ENCODE measurements at regions not wholly inside any gene's neighbourhood (a gene's known extent, or its start where the extent isn't known, plus 50 kb on each side); places are given as distances from the start of the nearest gene placed in this dataset.

GRCh38 chr4:129783596-129783995 lies 687.6 kb downstream of the C4orf33 start:
- TF ChIP-seq, protein P1, sequence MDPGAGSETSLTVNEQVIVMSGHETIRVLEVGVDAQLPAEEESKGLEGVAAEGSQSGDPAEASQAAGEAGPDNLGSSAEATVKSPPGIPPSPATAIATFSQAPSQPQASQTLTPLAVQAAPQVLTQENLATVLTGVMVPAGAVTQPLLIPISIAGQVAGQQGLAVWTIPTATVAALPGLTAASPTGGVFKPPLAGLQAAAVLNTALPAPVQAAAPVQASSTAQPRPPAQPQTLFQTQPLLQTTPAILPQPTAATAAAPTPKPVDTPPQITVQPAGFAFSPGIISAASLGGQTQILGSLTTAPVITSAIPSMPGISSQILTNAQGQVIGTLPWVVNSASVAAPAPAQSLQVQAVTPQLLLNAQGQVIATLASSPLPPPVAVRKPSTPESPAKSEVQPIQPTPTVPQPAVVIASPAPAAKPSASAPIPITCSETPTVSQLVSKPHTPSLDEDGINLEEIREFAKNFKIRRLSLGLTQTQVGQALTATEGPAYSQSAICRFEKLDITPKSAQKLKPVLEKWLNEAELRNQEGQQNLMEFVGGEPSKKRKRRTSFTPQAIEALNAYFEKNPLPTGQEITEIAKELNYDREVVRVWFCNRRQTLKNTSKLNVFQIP (CRISPR knock-in tag; IDR thresholded peaks at IDR 0.05; ENCODE audit: borderline replicate concordance, low read depth) = no peak
- TF ChIP-seq ZNF70 (CRISPR knock-in tag; IDR thresholded peaks at IDR 0.05) = no peak
- no peak for TF ChIP-seq OSR1 (CRISPR knock-in tag; IDR thresholded peaks at IDR 0.05)
- TF ChIP-seq GLIS3 (CRISPR knock-in tag; IDR thresholded peaks at IDR 0.05) = no peak
- TF ChIP-seq CSRNP3 (CRISPR knock-in tag; IDR thresholded peaks at IDR 0.05) = no peak
- TF ChIP-seq ZC3H10 (CRISPR knock-in tag; IDR thresholded peaks at IDR 0.05) = no peak
- TF ChIP-seq TCF4 (CRISPR knock-in tag; IDR thresholded peaks at IDR 0.05; ENCODE audit: borderline replicate concordance) = no peak
- TF ChIP-seq RARB (CRISPR knock-in tag; IDR thresholded peaks at IDR 0.05) = no peak
- TF ChIP-seq ZNF8 (CRISPR knock-in tag; IDR thresholded peaks at IDR 0.05) = no peak
- TF ChIP-seq ZFP3 (CRISPR knock-in tag; IDR thresholded peaks at IDR 0.05) = no peak
- TF ChIP-seq SNAI2 (CRISPR knock-in tag; IDR thresholded peaks at IDR 0.05) = no peak
- TF ChIP-seq PPARA (CRISPR knock-in tag; IDR thresholded peaks at IDR 0.05; ENCODE audit: borderline replicate concordance) = no peak
- no peak for TF ChIP-seq ZFP30 (CRISPR knock-in tag; IDR thresholded peaks at IDR 0.05)
- no peak for TF ChIP-seq ZNF565 (CRISPR knock-in tag; conservative IDR thresholded peaks at IDR 0.05; ENCODE audit: low read depth)
- TF ChIP-seq TOX (CRISPR knock-in tag; IDR thresholded peaks at IDR 0.05; ENCODE audit: borderline replicate concordance) = no peak
- TF ChIP-seq TSHZ2 (CRISPR knock-in tag; IDR thresholded peaks at IDR 0.05) = no peak
- ATAC-seq = no peak

GRCh38 chr4:129788486-129788885 lies 692.5 kb downstream of the C4orf33 start:
- no peak for ATAC-seq

GRCh38 chr4:129804461-129804981 lies 708.6 kb downstream of the C4orf33 start:
- ATAC-seq = no peak

More at GRCh38 chr4:129788486-129788885, 692.5 kb downstream of the C4orf33 start:
- TF ChIP-seq ZFP30 (CRISPR knock-in tag; IDR thresholded peaks at IDR 0.05) = no peak
- TF ChIP-seq OSR1 (CRISPR knock-in tag; IDR thresholded peaks at IDR 0.05) = no peak
- no peak for TF ChIP-seq RARB (CRISPR knock-in tag; IDR thresholded peaks at IDR 0.05)

GRCh38 chr4:129806986-129807385 lies 711.0 kb downstream of the C4orf33 start:
- ATAC-seq = no peak
- no peak for TF ChIP-seq CSRNP3 (CRISPR knock-in tag; IDR thresholded peaks at IDR 0.05)
- no peak for TF ChIP-seq CREB5 (CRISPR knock-in tag; IDR thresholded peaks at IDR 0.05; ENCODE audit: low read depth)
- TF ChIP-seq PPARA (CRISPR knock-in tag; IDR thresholded peaks at IDR 0.05; ENCODE audit: borderline replicate concordance) = no peak

More at GRCh38 chr4:129804461-129804981, 708.6 kb downstream of the C4orf33 start:
- no peak for TF ChIP-seq PPARA (CRISPR knock-in tag; IDR thresholded peaks at IDR 0.05; ENCODE audit: borderline replicate concordance)
- no peak for TF ChIP-seq ZFP30 (CRISPR knock-in tag; IDR thresholded peaks at IDR 0.05)
- TF ChIP-seq ZC3H10 (CRISPR knock-in tag; IDR thresholded peaks at IDR 0.05) = no peak
- TF ChIP-seq ZNF8 (CRISPR knock-in tag; IDR thresholded peaks at IDR 0.05) = no peak
- TF ChIP-seq, protein P1 (CRISPR knock-in tag; IDR thresholded peaks at IDR 0.05; ENCODE audit: borderline replicate concordance, low read depth) = no peak
- no peak for TF ChIP-seq TCF4 (CRISPR knock-in tag; IDR thresholded peaks at IDR 0.05; ENCODE audit: borderline replicate concordance)
